GM19438 (cell line): ENCODE measurements at regions not wholly inside any gene's neighbourhood (a gene's known extent, or its start where the extent isn't known, plus 50 kb on each side); places are given as distances from the start of the nearest gene placed in this dataset.
"Not testable (repeated sequence)": the region's sequence is repeated elsewhere in the genome, so short reads cannot be mapped to it uniquely, and the experiment has no call there.

ENCODE experiments used
- ATAC-seq: cut with Tn5 transposase; IDR thresholded peaks from one replicate; pipeline ENCODE4 v1.9.1; 2021; ENCODE audit warnings: low read depth; ENCODE audit not compliant: unreplicated experiment

DNA sequence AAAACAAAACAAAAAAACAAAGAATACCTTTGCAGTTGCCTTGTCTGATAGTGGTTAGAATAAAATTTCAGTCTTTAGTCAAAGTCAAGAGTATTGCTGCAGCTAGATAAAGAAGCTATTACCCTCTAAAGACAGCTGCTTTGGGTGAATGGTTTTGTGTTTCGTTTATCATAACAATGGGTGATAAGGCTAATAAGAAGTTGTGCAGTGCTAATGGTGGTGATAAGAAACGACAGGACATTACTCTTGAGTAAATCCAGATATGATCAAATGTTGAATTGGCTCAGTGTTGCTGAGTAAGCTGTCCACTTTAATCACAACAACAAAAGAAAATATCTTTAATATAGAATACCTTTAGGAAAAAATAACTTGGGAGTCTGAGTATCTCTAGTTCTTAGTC, 1825.3 kb downstream of the SLITRK5 start:
- ATAC-seq, result no peak

DNA sequence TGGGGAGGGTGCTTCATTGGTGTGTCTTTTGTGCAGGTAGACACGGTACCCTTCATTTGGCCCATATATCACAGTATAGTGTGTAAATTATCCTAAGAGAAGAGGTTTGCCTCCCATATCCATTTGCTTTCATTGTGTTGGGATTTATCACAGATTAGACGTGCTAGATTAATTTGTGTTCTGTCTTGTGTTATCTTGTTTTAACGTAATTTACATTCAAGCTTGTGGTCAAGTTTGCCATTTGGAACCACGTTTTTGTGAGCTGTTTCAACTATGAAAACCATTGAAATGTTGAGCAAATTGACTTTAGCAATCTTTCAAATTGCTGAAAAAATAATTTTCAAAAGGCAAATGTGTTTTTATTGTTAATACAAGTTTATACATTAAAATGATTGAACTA, 1826.5 kb downstream of the SLITRK5 start:
- no peak for ATAC-seq

GRCh38 chr13:89502286-89502685, 1831.1 kb downstream of the SLITRK5 start:
- no peak for ATAC-seq

DNA sequence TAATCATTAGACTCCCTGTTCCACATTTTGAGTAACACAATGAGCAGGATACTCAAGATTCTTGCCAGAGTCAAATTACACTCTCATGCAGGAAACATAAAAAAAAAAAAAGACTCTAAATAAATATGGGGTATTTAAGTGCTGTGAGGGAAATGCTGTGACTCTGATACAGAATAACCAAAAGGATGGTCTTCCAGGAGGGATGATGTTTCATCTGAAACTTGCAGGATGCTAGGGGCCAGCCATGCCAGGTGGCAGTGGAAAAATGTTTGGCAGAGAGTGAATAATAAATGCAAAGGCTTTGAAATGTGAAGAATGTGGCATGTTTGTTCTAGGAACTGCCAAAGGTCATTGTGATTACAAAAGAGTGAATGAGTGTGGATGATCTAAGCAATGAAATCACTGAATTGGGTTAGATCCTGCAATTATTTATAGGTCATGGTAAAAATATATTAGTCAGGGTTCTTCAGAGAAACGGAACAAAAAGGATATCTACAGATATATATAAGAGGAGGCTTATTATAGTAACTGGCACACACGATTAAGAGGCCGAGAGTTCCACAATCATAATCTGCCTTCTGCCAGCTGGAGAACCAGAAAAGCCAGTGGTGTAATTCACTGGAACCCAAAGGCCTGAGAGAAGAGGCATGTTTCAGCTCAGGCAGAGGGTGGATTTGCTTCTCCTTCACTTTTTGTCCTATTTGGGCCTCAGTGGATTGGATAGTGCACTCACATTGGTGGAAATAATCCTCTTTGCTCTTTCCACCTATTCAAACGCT, 1832.8 kb upstream of the MIR17HG start:
- no peak for ATAC-seq

- no peak for ATAC-seq
Measured at GRCh38 chr13:89515948-89516347, 1831.5 kb upstream of the MIR17HG start.

DNA sequence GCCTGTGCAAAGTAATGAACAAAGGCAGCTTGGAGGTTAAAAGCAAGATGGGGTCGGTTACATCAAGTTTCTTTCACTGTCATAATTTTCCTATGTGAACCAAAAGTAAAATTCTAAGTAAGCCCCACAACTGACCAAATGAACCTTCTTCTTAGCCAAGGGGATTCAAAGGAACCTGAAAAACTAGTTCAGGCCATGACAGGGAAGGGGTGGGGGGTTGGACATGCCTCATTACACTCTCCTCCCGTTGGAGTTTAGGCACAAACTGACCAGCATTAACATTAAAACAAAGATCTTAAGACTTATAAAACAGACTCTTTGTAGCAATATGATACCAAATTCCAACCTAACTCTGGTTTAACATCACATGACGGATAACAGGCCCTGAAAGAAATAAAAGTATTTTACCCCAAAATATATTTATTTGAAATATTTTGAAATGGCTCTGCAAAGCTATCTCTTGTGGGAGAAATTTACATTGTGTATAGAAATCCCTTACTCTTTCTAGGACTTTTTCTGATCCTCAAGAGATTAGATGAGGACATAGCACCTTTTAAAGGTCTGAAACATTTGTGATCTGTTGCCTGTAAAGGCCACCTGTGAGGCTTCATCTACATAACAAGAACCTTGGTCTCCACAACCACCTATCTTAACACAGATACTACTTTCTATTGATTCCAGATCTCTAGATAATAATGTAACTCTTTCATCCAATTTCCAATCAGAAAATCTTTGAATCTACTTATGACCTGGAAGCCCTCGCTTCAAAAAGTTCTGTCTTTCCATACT, 1829.0 kb upstream of the MIR17HG start:
- no peak for ATAC-seq

- ATAC-seq, result no peak
Measured at GRCh38 chr13:89520468-89520867, 1827.0 kb upstream of the MIR17HG start.

DNA sequence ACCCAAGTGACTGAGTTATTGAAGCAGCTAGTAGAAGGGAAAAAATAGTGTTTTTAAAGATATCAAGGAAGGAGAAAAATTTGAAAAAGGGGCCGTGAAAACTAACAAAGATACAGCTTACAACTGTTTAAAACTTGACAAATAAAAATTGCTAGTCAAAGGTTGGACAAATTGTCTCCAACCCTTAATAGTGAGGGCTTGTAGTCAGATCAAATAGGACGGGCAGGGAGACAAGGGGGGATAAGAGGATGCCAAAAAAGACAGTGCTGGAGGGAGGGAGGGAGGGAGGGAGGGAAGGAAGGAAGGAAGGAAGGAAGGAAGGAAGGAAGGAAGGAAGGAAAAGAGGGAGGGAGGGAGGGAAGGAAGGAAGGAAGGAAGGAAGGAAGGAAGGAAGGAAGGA, 1825.8 kb upstream of the MIR17HG start:
- ATAC-seq, result not testable (repeated sequence)

- no peak for ATAC-seq
Measured at GRCh38 chr13:89541091-89542030, 1806.1 kb upstream of the MIR17HG start.

DNA sequence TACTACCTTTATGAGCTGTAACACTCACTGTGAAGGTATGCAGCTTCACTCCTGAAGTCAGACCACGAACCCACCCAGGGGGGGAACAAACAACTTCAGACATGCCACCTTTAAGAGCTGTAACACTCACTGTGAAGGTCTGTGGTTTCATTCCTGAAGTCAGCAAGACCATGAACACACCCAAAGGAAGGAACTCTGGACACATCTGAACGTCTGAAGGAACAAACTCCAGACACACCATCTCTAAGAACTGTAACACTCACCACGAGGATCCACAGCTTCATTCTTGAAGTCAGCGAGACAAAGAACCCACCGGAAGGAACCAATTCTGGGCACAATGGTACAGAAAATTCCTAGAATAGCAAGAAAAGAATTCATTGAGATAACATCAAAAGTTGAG, 1796.5 kb upstream of the MIR17HG start:
- ATAC-seq, result no peak

GRCh38 chr13:89554801-89555200, 1792.7 kb upstream of the MIR17HG start:
- ATAC-seq, result no peak

DNA sequence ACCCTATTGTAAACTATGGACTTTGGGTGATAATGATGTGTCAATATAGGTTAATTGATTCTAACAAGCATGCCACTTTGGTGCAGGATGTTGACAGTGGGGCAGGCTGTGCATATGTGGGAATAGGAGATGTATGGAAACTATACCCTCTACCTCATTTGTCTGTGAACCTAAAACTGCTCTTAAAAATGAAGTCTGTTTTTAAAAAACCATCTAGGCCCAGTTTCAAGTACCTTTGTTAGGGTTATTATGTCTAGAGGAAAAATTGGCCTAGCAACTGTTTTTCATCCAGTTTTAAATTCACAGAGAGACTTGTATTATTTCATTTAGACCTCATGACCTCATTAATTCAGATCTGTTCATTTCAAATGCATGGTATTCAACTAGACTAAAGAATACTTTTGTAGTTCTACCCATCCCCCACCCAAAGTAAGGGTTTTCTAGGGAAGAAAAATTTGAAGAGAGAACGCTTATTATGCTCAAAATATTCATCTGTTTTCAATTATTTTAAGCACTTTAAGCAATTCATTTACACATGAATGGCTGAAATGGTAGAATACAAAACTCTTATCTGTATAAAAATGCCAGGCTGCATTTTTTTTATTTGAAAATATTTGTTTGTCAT, 1781.9 kb upstream of the MIR17HG start:
- ATAC-seq, result no peak

- ATAC-seq, result no peak
Measured at GRCh38 chr13:89567025-89567424, 1780.5 kb upstream of the MIR17HG start.

GRCh38 chr13:89568276-89568675, 1779.2 kb upstream of the MIR17HG start:
- ATAC-seq, result no peak

DNA sequence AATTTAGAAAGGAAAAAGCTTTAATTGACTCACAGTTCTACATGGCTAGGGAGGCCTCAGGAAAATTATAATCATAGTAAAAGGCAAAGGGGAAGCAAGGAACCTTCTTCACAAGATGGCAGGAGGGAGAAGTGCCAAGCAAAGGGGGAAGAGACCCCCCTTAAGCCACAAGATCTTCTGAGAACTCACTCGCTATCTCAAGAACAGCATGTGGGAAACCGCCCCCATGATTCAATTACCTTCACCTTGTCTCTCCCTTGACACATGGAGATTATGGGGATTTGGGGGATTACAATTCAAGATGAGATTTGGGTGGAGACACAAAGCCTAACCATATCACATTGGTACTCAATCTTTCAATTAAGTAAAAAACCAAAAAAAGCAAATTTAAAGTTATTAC, 1778.7 kb upstream of the MIR17HG start:
- ATAC-seq, result no peak

- ATAC-seq, result no peak
Measured at GRCh38 chr13:89571676-89572075, 1775.8 kb upstream of the MIR17HG start.

- no peak for ATAC-seq
Measured at GRCh38 chr13:89574077-89574476, 1773.4 kb upstream of the MIR17HG start.

- ATAC-seq, result no peak
Measured at GRCh38 chr13:89577301-89577700, 1770.2 kb upstream of the MIR17HG start.

- no peak for ATAC-seq
Measured at GRCh38 chr13:89584058-89584620, 1763.3 kb upstream of the MIR17HG start.

DNA sequence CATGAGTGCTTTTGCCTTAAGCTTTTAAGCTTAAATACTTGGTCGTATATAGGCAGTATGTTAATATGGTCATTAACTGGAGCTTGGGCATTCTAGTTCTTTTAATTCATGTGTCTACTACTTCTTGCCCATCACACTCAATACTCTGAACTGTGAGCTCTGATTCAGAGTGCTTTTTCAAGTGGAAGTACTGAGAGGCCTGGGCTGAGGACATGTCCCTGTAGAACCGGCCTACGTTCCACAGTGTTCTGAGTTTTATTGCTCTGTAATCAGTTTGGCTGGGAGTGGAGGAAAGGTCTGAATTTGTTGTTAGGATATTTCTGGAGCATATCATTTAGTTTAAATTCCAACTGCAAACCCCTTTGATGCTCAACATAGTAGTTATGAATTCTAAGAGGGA, 1744.8 kb upstream of the MIR17HG start:
- no peak for ATAC-seq
